ENCODE measurements at regions not wholly inside any gene's neighbourhood (a gene's known extent, or its start where the extent isn't known, plus 50 kb on each side); places are given as distances from the start of the nearest gene placed in this dataset.

GRCh38 chr2:236954641-236955040, 131.0 kb upstream of the COPS8 start:
- POLR2A ChIA-PET = no interaction called here
- CTCF ChIA-PET = no interaction called here

DNA sequence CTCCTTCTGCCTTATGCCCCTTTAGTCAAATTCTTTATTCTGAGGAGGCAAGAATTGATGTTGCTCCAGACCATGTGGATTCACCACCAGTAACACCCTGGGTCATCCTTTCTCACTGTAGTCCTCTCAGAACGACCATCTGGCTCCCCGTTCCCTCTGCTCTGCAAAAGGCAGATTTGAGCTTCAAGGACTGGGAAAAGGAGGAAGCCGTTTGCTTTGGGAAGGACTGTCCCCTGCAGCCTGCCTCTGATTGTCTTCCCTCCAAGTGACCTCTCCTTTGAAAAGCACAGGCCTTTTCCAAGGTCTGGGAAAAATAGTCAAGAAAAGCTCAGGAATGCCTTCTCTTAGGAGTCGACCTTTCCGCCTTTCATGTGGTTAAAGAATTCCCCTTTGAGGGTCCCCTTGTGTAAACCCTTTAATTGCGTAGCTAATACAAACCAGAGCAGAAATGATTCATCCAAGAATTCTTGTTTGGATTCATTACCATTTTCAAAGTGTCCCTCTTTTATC, 130.1 kb upstream of the COPS8 start:
- ChIA-PET POLR2A (no interaction called here), CTCF (no interaction called here)

GRCh38 chr2:236956031-236956618, 129.6 kb upstream of the COPS8 start:
- ChIA-PET POLR2A (no interaction called here), CTCF (no interaction called here)

- CTCF ChIA-PET = no interaction called here
- POLR2A ChIA-PET = no interaction called here
Measured at GRCh38 chr2:236956641-236957040, 129.0 kb upstream of the COPS8 start.

GRCh38 chr2:236959036-236959435, 126.7 kb upstream of the COPS8 start:
- ChIA-PET POLR2A (no interaction called here), CTCF (no interaction called here)

GRCh38 chr2:236959876-236960275, 125.8 kb upstream of the COPS8 start:
- POLR2A ChIA-PET = no interaction called here
- CTCF ChIA-PET = no interaction called here

DNA sequence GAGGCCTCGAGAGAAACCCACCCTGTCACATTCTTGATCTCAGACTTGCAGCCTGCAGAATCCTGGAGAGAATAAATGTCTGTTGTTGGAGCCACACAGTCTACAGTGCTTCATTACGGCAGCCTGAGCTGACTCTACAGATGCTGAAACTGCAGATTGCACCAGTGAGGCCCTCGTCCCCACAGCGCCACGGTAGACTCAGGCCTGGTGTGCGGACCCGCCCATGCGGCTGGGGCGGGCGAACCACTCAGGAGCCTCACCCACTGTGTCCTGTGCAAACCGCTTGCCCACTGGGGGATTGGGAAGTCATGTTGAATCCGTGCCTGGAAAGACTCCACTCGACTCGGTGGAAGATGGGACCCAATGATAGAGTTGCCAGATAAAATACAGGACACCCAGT, 125.2 kb upstream of the COPS8 start:
- CTCF ChIA-PET = no interaction called here
- POLR2A ChIA-PET = no interaction called here

GRCh38 chr2:236962816-236963215, 122.9 kb upstream of the COPS8 start:
- POLR2A ChIA-PET = no interaction called here
- CTCF ChIA-PET = interaction anchor here (0.7 kb wide), 1 partner anchor 390 kb away, joined by 4 read pairs; no protein-coding TSS in a partner anchor

- ChIA-PET CTCF (no interaction called here), POLR2A (no interaction called here)
Measured at GRCh38 chr2:236963631-236964182, 122.0 kb upstream of the COPS8 start.

GRCh38 chr2:236964291-236964690, 121.4 kb upstream of the COPS8 start:
- CTCF ChIA-PET = no interaction called here
- POLR2A ChIA-PET = no interaction called here

GRCh38 chr2:236965021-236965840, 120.5 kb upstream of the COPS8 start:
- POLR2A ChIA-PET = no interaction called here
- CTCF ChIA-PET = no interaction called here

DNA sequence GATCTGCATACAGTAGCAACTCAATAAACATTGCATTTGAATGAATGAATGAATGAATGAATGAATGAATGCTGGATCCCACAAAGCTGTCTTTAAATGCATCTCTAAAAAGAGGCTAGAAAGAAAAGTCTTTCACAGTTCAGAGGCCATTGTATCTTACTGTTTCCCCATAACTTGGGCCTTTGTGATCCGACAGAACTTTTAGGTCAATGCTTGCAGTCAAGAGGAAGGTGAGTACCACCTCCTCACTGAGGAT, 119.9 kb upstream of the COPS8 start:
- POLR2A ChIA-PET = no interaction called here
- CTCF ChIA-PET = no interaction called here

DNA sequence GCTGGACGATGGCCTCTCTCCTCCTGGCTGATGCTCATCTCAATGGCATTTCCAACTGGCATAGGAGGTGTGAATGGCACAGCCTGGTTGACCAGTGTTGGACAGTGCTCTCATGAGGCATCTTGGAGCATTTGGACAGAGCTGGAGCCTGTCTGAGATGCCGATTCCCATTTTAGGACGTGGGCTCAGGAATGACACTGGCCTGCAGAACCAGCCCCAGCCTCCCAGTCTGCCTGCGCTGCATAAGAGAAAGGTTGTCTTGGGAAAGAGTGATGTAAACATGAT, 118.2 kb upstream of the COPS8 start:
- ChIA-PET CTCF (no interaction called here), POLR2A (no interaction called here)

GRCh38 chr2:236968101-236968879, 117.4 kb upstream of the COPS8 start:
- ChIA-PET CTCF (no interaction called here), POLR2A (no interaction called here)

- CTCF ChIA-PET = no interaction called here
- POLR2A ChIA-PET = no interaction called here
Measured at GRCh38 chr2:236968880-236969534, 116.7 kb upstream of the COPS8 start.

DNA sequence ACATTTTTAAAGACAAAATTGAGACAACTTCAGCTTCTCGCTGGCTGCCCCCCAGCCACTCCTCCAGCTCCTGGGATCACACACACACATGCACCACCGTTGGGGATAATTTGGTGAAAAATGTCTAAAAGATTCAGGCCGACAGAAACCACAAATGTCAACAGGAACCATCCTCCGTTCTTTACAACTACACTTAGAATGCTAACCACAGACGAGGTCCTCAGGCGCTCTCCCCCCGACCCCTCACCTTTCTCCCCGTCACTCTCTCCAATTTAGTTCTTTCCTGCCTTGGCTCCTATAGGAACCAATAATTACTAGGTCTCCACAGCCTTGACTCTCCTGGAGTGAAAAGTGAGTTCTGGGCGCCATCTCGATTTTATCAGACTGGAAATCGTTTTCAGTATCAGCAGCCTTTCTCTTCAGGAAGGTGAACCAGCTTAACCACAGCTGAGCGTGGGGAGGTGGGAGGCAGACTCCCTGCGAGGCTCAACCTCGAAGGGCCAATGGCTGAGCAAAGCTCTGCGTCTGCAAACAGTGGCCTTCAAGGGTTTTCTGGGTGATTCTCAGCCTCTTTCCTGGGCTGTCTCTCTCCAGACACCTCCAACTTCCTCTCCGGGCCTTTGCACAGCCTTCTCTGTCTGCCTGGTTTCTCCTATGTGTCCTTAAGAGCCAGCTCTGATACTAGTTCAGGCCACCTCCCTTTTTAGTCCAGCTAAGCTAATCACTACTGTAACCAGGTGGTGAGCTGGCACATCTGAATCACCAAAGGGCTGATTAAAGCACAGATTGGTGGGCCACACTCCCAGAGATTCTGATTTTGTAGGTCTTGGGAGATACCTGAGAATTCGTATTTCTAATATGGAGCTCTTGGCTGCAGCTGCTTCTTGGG, 115.7 kb upstream of the COPS8 start:
- ChIA-PET CTCF (no interaction called here), POLR2A (no interaction called here)

GRCh38 chr2:236970656-236971010, 115.1 kb upstream of the COPS8 start:
- ChIA-PET CTCF (interaction anchor here (0.6 kb wide), 1 partner anchor 38 kb away, joined by 4 read pairs; no protein-coding TSS in a partner anchor), POLR2A (no interaction called here)

- ChIA-PET POLR2A (no interaction called here), CTCF (interaction anchor here (0.6 kb wide), 1 partner anchor 39 kb away, joined by 4 read pairs; no protein-coding TSS in a partner anchor)
Measured at GRCh38 chr2:236971131-236971821, 114.4 kb upstream of the COPS8 start.

GRCh38 chr2:236971919-236972381, 113.7 kb upstream of the COPS8 start:
- POLR2A ChIA-PET = no interaction called here

More at GRCh38 chr2:236971919-236972381, 113.7 kb upstream of the COPS8 start:
- CTCF ChIA-PET = no interaction called here
